IPS-15b (cell line): ENCODE measurements at regions not wholly inside any gene's neighbourhood (a gene's known extent, or its start where the extent isn't known, plus 50 kb on each side); places are given as distances from the start of the nearest gene placed in this dataset.

ENCODE experiments used
- H3K27me3 ChIP-seq: one replicate; pipeline ENCODE4 v1.6.1; 2013; ENCODE audit warnings: low read length; ENCODE audit not compliant: control insufficient read depth, insufficient read depth
- H3K36me3 ChIP-seq: one replicate; pipeline ENCODE4 v1.6.1; 2013; ENCODE audit warnings: low read length; ENCODE audit not compliant: control insufficient read depth, insufficient read depth
- H3K4me1 ChIP-seq: one replicate; pipeline ENCODE4 v1.6.1; 2013; ENCODE audit warnings: mild to moderate bottlenecking, low read length; ENCODE audit not compliant: control insufficient read depth, insufficient read depth
- H3K4me3 ChIP-seq: one replicate; pipeline ENCODE4 v1.5.1; 2013; ENCODE audit warnings: low read depth, low read length
- H3K9ac ChIP-seq: one replicate; pipeline ENCODE4 v1.6.1; 2013; ENCODE audit warnings: low read depth, mild to moderate bottlenecking, low read length
- H3K9me3 ChIP-seq: one replicate; pipeline ENCODE4 v1.6.1; 2013; ENCODE audit warnings: mild to moderate bottlenecking, low read length; ENCODE audit not compliant: control insufficient read depth, insufficient read depth

DNA sequence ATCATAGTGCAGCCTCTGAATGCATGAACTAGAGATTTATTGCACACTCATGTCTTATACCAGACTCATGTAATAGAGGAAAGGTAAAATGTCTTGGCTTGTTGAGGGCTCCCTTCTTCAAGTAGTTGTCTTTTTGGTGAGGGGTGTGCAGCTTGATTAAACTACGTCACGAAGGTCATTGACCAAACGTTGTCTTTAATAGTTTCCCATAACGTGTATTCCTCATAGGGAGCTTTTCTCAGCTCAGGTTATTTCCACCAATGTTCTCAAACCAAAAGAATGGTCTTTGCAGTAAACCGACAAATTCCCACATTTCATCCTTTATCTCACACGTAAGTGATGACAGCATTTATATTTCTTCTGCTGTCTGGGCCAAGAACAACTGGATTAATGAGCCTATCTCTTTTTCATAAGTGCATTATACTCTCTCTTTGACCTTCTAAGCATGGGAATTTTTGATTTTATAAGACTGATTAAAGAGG is 547.7 kb upstream of the ZEB2 start:
- Histone ChIP-seq H3K9me3 (no peaks in the 10 kb centered on the region), H3K4me3 (no peak overlapping the region), H3K36me3 (no peaks in the 10 kb centered on the region)

DNA sequence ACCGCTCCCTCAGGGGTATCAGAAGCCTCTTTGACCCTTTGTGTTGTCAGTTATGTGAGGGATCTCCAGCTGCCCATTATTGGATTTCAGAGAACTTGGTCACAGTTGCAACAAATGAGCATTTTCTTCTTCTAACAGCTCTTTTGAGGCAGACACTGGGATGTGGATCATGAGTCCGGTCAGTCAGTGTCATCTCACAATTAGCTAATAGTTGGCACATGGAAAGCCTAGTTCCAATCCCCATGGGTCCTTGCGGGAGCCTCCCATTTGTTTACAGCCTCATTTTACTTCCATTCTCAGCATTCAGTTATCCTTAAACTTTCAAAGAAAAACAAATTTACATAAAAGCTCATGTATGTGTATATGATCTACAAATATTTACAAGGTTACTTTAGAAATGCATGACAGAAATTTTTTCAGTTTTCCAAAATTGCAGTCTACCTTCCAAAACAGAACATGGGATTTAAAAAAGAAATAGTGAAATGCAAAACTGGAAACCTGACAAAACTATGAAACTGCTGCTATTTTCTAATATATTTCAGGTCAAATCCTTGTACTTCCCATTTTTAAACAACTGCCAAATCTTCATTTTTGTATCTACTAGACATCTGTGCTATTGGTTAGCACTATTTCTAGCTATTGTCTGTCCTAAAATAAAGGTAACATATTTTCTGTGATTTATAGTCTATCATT is 547.1 kb upstream of the ZEB2 start:
- H3K4me1 ChIP-seq: no peaks in the 10 kb centered on the region
- H3K9ac ChIP-seq: no peak overlapping the region
- H3K36me3 ChIP-seq: no peaks in the 10 kb centered on the region
- no peak overlapping the region for H3K4me3 ChIP-seq
- no peaks in the 10 kb centered on the region for H3K27me3 ChIP-seq
- H3K9me3 ChIP-seq: no peaks in the 10 kb centered on the region

More for the DNA sequence above, 547.7 kb upstream of the ZEB2 start:
- Histone ChIP-seq H3K27me3 (no peaks in the 10 kb centered on the region), H3K9ac (no peak overlapping the region), H3K4me1 (no peaks in the 10 kb centered on the region)

DNA sequence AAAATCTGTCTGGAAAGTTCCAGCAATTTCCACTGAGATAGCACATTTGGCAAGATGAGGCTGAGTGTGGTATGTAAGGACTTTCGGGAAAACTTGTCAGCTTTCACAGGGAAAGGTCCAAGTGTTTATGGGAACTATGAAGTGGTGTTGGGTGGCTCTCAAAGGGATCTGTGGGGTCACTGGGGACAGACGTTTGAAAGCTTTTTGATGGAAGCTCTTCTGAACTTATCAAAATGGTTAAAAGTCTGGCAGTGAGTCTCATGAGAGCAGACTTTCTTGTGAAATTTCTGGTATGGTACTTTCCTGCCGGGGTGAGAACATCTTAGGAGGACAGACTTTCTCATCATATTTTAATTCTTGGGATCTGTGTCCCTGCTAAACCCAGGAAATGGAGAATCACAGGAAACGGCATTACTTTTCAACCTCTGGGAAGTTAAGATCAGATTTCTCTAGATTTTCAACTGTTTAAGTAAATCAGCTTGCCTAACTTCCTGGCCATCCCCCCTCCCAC is 546.3 kb upstream of the ZEB2 start:
- no peak overlapping the region for H3K9ac ChIP-seq
- no peaks in the 10 kb centered on the region for H3K9me3 ChIP-seq
- no peak overlapping the region for H3K4me3 ChIP-seq
- H3K27me3 ChIP-seq: no peaks in the 10 kb centered on the region
- H3K4me1 ChIP-seq: no peaks in the 10 kb centered on the region
- H3K36me3 ChIP-seq: no peaks in the 10 kb centered on the region

DNA sequence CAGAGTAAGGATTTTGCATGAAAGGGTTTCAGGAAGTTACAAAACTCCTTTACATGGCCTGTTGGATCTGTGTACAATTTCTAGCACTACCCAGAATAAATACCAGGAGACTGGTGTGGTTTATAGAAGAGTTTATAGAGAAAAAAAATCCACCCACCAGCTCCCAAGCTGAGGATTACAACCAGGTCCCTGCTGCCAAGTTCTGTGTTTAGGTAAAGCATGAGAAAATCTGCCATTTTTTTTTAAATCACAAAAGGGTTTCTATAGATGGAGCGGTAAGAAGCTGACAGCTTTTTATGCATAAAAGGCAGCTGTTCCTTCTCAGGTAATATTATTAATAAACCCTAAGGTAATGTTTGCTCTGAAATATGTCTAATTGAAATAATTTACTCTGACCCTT is 545.4 kb upstream of the ZEB2 start:
- Histone ChIP-seq H3K4me1 (no peaks in the 10 kb centered on the region), H3K27me3 (no peaks in the 10 kb centered on the region), H3K36me3 (no peaks in the 10 kb centered on the region), H3K9me3 (no peaks in the 10 kb centered on the region), H3K9ac (no peak overlapping the region), H3K4me3 (no peak overlapping the region)

DNA sequence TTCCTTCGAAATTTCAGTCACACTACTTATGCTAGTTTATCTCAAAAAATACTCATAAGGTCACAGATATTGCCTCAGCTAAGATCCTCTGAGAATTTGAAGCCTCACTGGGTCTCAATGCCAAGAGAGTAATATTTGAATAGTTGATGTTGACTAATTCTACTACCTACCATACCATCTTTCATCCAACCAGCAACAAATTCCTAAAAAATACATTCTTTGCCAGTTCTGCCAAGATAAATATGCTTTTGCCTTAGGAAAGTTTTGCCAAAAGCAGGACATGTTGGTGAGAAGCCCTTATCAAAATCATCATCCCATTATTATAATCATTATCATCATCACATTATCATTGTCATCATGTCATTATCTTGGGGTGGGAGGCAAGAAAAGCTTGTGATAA is 544.6 kb upstream of the ZEB2 start:
- no peaks in the 10 kb centered on the region for H3K27me3 ChIP-seq
- no peak overlapping the region for H3K9ac ChIP-seq
- peaks cover 2% of the 10 kb centered on the region for H3K4me1 ChIP-seq
- H3K36me3 ChIP-seq: no peaks in the 10 kb centered on the region
- H3K4me3 ChIP-seq: no peak overlapping the region
- no peaks in the 10 kb centered on the region for H3K9me3 ChIP-seq

DNA sequence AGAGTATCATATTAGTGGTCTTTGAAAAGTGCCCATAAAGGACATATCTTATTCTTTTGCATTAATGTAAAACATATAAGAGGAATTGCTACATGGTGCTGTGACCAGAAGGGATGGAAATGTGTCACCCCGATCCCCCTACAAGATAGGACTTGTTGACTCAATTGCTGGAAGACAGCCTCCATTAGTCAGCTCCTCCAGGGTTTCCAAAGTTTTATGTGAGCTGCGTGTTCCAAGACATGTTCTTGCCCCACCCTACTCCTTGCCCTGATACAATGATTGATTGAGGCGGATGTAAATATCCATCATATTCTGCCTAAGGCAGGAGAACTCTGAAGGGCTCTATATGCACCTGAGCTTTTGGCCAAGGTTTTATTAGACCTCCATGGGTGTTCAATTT is 541.0 kb upstream of the ZEB2 start:
- Histone ChIP-seq H3K36me3 (no peaks in the 10 kb centered on the region), H3K4me3 (no peak overlapping the region), H3K9ac (no peak overlapping the region), H3K4me1 (peaks cover 4% of the 10 kb centered on the region), H3K27me3 (no peaks in the 10 kb centered on the region), H3K9me3 (no peaks in the 10 kb centered on the region)

DNA sequence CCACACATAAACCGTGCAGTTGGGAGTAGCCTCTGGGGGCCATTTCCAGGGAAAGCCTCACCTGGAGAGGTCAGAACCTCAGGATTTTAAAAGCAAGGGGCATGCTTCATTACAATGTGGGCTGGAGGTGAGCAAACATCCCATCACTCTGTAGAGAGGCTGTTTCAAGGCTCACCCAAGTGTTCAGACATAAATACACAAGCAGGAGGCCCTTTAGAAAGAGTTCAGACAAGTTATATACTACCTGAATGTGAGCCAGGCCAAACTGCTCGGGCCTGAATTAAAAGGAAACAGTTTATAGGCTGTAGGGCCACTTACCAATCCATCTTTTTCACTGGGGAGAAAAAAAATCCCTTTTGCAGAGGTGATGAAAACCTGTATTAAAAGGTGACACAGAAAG is 540.0 kb upstream of the ZEB2 start:
- H3K4me1 ChIP-seq: peaks cover 4% of the 10 kb centered on the region
- H3K9me3 ChIP-seq: no peaks in the 10 kb centered on the region
- no peaks in the 10 kb centered on the region for H3K36me3 ChIP-seq
- H3K4me3 ChIP-seq: no peak overlapping the region
- no peak overlapping the region for H3K9ac ChIP-seq
- H3K27me3 ChIP-seq: no peaks in the 10 kb centered on the region

DNA sequence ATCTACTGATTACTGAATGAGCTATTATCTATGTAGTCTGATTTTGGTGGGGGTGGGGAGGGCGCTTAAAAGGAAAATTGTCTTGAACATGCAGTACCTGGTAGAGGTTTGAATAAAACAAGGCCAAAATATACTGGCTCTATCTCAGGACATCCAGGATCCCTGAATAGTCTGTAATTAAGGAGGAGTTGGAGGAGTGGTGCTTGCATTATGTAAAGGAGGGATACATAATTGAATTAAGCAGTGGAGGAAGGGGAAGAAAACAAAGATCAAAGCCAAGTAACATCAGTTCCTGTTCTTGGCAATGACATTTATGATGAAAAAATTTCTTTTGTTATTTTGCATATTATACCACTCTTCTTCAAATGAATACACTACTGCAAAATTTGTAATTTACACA is 539.4 kb upstream of the ZEB2 start:
- Histone ChIP-seq H3K9ac (peak overlapping the region; percentile 16), H3K4me1 (peaks cover 4% of the 10 kb centered on the region), H3K9me3 (no peaks in the 10 kb centered on the region), H3K36me3 (no peaks in the 10 kb centered on the region), H3K4me3 (no peak overlapping the region), H3K27me3 (no peaks in the 10 kb centered on the region)

DNA sequence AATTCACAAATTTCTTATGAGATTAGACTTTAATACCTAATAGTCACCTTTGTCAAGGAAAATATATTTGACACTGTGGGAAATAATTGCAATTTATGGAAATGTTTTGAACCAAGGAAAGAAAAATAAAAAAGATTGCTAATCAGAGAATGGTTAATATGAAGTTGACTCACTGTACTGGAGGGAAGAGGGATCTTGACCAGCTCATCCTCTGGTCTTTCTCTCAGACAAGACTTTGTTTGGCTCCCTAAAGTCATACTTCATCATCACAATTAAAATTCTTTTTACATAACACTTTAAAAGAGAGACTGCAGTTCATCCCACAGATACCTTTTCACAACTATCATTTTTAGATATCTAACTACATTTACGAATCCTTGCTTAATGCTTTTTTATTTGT is 538.5 kb upstream of the ZEB2 start:
- Histone ChIP-seq H3K9ac (no peak overlapping the region), H3K4me1 (peaks cover 4% of the 10 kb centered on the region), H3K9me3 (no peaks in the 10 kb centered on the region), H3K27me3 (no peaks in the 10 kb centered on the region), H3K4me3 (no peak overlapping the region), H3K36me3 (no peaks in the 10 kb centered on the region)

DNA sequence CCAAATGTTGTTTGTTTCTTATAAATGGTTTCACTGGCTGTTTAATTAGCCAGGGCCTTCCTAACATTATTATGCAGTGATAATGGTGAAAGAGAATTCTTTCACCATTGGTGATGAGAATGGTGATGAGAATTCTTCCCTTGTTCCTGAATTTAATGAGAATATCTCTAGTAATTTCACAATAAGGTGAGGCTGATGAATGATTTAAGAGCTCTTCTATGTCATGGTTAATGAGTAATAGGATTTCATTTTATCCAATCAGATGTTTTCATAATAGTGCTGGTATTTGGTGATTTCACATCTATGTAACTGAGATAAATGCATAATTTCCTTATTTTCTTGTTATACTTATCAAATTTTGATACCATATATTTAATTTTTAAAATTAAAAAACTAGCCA is 535.7 kb upstream of the ZEB2 start:
- Histone ChIP-seq H3K9me3 (no peaks in the 10 kb centered on the region), H3K9ac (no peak overlapping the region), H3K4me3 (no peak overlapping the region)

DNA sequence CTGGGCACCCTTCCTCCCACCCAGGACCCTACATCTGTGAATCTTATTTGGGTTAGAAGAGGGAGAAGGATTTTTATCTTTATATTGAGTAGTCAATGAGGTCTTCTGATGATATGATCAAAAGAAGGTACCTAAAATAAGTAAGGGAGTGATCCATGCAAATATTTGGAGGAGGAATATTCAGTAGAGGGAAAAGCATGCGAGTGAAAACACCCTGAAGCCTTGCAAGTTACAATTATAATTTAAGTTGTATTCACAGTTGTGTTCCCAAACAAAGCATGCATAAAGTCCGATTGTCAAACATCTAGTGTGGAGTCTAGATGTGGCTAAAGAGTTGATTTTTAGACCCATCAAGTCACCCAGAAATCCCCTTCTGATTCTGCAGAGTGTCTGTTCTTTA is 530.2 kb upstream of the ZEB2 start:
- no peaks in the 10 kb centered on the region for H3K4me1 ChIP-seq
- H3K9me3 ChIP-seq: no peaks in the 10 kb centered on the region
- no peaks in the 10 kb centered on the region for H3K27me3 ChIP-seq

More for the DNA sequence above, 535.7 kb upstream of the ZEB2 start:
- H3K36me3 ChIP-seq: no peaks in the 10 kb centered on the region
- H3K27me3 ChIP-seq: no peaks in the 10 kb centered on the region
- peaks cover 4% of the 10 kb centered on the region for H3K4me1 ChIP-seq

DNA sequence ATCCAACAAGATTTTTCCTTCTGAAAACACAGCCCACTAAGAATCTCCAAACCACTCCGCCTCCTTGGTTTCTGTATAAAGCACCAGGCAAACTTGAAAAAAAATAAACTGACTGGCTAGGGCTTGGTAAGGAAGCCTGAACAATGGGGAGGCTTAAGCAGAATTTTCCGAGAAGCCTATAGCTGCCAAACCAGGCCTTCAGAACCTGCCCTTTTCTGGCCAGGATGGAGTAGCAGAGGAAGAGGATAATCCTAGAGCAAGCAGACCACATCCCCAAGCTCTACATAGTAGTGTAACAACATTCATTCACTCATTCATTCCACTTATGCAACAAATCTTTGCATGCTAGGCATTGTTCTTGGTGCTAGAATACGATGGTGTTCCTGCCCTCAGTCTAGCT is 529.6 kb upstream of the ZEB2 start:
- no peak overlapping the region for H3K9ac ChIP-seq
- H3K27me3 ChIP-seq: no peaks in the 10 kb centered on the region
- H3K4me1 ChIP-seq: no peaks in the 10 kb centered on the region
- no peaks in the 10 kb centered on the region for H3K36me3 ChIP-seq
- H3K9me3 ChIP-seq: no peaks in the 10 kb centered on the region
- no peak overlapping the region for H3K4me3 ChIP-seq

More for the DNA sequence above, 530.2 kb upstream of the ZEB2 start:
- Histone ChIP-seq H3K36me3 (no peaks in the 10 kb centered on the region), H3K4me3 (no peak overlapping the region), H3K9ac (no peak overlapping the region)
